ENCODE measurements at regions not wholly inside any gene's neighbourhood (a gene's known extent, or its start where the extent isn't known, plus 50 kb on each side); places are given as distances from the start of the nearest gene placed in this dataset.
A peak's percentile ranks its signal among the peaks of the same experiment; 100 is the strongest.
"Not testable (repeated sequence)": the region's sequence is repeated elsewhere in the genome, so short reads cannot be mapped to it uniquely, and the experiment has no call there.

DNA sequence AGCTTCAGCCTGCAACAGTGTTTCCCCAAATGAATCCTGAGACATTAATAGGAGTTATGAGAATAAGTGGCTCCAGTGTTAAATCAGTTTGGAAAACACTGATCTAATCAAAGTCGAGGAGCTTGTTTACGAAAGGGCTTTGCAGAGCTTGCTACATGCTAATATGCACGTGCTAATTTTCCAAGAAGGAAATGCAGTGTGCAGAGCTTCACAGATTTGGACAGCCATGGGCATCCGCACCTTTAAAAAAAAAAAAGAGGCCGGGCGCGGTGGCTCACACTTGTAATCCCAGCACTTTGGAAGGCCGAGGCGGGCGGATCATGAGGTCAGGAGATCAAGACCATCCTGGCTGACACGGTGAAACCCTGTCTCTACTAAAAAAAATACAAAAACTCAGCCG is 79.7 kb upstream of the LMO2 start:
- peak in 1 of 2 donors; percentile 23 for DNase-seq (ENCODE audit: low read depth in 2 of 2)

DNA sequence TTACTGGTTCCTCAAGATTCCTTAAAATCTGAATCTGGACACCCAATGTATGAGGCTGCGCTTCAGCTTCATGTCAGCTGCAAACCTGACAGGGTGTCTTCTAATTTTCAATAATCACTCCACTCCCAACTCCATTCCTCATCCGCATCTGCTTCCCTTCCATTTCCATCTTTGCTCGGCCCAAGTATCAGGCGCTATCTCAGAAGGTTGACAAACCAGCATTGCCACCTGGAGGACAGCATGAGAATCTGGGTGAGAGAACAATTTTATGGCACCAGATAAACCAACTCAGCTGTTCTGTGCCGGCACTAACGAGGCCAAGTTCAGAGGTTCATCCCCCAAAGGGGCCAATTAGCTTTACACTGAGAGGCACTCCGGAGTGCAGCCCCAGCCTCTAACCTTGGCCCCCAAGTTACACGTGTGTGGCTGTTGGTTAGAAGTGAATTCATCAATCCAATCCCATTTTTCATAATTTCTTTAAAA is 79.1 kb upstream of the LMO2 start:
- DNase-seq (ENCODE audit: low read depth in 2 of 2), result peak; percentile 74 to 86

DNA sequence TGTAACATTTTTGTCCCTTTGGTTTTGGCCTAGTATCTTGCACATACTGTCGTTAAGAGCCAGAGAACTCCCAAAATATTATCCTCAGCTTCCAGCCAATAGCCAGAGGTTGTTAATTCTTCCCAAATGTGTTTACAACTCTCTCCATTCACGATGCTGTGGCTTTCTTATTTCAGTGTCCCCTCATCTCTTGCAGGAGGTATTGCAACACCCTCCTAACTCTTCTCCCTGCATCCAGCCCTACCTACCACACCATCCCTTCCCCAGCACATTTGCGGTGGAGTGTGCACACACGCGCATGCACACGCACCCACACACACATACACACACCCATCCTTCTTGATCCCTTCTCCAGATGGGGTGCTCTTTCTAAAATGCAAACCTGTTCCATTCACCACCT is 75.6 kb upstream of the LMO2 start:
- DNase-seq (ENCODE audit: low read depth in 2 of 2), result no peak

DNA sequence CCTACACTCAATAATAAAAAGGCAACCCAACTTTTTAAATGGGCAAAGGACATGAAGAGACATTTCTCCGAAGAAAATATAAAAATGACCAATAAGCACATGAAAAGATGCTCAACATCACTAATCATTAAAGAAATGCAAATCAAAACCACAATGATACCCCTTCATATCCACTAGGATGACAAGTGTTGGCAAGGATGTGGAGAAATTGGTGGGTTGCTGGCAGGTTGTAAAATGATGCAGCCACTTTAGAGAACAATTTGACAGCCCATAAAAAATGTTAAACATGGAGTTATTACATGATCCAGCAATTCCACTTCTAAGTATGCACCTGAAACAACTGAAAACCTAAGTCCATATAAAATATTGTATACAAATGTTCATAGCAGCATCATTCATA is 73.2 kb upstream of the LMO2 start:
- no peak for DNase-seq (ENCODE audit: low read depth in 2 of 2)

DNA sequence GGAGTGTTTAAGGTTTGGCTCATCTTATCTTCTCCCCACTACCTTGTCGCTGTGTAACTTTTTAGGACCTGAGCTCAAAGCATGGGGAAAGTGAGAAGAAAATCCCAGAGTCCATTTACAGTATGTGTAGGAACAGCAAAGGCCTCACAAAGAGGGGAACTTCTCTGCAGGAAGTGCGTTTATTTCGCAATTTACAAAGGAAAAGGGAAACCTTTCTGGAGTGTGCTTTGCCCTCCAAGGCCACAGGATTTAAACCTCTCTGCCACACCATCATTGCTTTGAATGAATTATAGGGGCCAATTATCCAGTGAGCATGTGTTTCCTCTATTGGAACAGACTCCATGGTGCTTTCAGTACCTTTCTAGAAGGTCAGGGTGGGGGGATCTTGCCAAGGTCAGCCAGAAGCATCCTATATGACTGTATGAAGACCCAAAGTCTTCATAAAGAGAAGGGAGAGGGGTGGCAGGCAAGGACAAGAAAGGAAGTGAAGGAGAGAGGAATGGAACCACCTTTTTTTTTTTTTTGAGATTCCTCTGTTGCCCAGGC is 68.1 kb upstream of the LMO2 start:
- DNase-seq (ENCODE audit: low read depth in 2 of 2), result peak in 1 of 2 donors; percentile 65

DNA sequence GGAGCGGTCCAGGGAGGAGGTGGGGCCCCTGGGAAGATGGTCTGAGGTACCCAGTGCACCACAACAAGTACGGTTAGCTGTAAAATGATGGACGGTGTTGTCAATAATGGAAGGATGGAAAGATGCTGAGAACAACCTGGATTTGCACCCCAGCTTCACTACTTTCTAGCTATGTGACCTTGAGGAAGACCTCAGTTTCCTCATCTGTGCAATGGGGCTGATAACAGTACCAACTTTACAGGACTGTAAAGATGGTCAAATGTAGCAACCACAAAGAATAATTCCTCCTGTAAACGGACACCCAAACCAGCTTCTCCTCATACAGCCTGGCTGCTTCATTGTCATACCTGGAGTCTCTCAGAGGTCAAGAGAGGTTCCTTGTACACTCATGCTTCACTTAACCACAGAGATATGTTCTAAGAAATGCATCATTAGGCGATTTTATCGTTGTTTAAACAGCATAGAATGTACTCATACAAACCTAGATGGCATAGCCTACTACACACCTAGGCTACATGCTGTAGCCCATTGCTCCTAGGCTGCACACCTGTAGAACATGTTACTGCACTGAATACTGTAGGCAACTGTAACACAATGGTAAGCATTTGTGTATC is 65.5 kb upstream of the LMO2 start:
- no peak for DNase-seq (ENCODE audit: low read depth in 2 of 2)

GRCh38 chr11:33956611-33957010 is 64.7 kb upstream of the LMO2 start:
- DNase-seq (ENCODE audit: low read depth in 2 of 2), result peak in 1 of 2 donors; percentile 62

GRCh38 chr11:33953289-33953688 is 61.4 kb upstream of the LMO2 start:
- peak in 1 of 2 donors; percentile 30 for DNase-seq (ENCODE audit: low read depth in 2 of 2)

GRCh38 chr11:33952805-33953204 is 60.9 kb upstream of the LMO2 start:
- DNase-seq (ENCODE audit: low read depth in 2 of 2), result no peak

DNA sequence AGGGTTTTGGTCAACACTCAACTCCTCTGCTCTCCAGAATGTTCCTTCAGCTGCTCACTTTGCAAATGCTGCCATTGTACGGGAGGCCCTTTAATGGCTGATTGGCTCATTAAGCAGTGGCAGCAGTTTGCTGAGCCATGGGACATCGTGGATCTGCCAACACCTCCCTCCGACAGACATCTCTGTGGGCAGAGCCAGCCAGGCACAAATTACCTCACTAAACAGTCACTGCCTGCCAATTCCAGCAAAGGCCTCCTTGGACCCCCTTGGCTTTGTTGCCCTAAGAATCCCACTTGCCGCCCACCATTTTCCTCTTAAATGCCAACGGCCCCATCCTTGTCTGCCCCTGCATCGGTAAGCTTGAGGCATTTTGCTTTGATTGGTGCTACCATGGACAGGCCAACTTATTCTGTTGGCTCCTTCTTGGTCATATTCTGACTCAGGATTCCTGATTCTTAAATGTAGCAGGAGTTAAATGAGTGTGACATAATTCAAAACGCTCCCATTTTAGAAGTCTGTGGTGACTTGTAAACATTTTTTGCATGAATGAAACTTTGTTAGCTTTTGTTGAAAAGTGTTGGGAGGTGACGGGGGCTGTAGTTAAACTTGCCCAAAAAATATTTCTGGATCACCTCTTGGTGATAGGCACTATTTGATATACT is 57.5 kb upstream of the LMO2 start:
- no peak for DNase-seq (ENCODE audit: low read depth in 2 of 2)

DNA sequence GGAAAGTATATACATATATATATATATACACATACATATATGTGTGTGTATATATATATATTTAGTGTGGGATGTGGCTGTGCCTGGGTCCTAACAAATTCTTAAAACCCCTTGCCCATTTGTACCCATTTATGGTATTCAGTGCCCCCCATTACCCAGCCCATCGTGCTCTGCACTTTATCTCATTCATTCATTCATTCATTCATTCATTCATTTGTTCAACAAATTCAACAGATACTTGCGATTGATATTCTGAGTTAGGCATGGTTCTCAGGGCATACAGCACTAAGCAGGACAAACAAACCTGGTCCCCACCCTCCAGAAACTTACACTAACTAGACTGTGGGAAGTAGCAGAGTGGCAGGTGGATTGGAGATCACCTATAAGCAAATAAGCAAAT is 56.6 kb upstream of the LMO2 start:
- no peak for DNase-seq (ENCODE audit: low read depth in 2 of 2)

- not testable (repeated sequence) for DNase-seq (ENCODE audit: low read depth in 2 of 2)
These were observed 56.0 kb upstream of the LMO2 start for GRCh38 chr11:33947918-33948317.

DNA sequence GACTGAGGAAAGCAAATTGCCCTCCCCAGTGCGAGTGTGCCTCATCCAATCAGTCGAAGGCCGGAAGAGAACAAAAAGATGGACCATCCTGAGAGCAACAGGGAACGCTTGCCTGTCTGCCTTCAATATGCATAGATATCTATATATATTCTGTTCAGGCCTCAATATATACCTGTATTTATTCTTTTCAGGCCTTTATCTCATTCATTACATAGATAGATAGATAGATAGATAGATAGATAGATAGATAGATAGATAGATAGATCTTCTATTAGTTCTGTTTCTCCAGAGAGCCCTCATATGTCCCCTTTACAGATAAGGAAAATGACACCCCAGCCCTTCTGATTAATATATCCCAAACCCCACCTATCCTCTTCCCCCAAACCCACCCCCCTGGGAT is 55.1 kb upstream of the LMO2 start:
- no peak for DNase-seq (ENCODE audit: low read depth in 2 of 2)

GRCh38 chr11:33945481-33946268 is 53.8 kb upstream of the LMO2 start:
- no peak for DNase-seq (ENCODE audit: low read depth in 2 of 2)

GRCh38 chr11:33944693-33945424 is 53.0 kb upstream of the LMO2 start:
- no peak for DNase-seq (ENCODE audit: low read depth in 2 of 2)

DNA sequence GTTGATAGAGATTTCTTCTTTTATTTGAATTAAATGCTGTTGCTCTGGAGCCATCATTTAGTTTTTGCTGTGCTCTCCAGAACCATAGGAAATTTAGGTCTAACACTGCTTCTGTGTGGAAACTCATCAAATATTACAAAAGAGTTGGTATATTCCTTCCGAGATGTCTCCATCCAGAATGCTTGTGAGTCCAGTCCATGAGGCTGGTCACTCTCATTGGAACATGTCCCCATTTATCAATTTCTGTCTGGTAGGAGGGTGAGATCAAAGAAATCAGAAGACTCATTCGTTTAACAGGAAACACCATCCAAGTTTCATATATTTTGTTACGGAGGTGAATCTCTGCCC is 52.4 kb upstream of the LMO2 start:
- DNase-seq (ENCODE audit: low read depth in 2 of 2), result no peak

GRCh38 chr11:33942954-33943353 is 51.1 kb upstream of the LMO2 start:
- peak; percentile 63 to 91 for DNase-seq (ENCODE audit: low read depth in 2 of 2)

GRCh38 chr11:33941637-33942160 is 49.8 kb upstream of the LMO2 start:
- DNase-seq (ENCODE audit: low read depth in 2 of 2), result peak; percentile 79 to 92

Data from lung microvascular endothelial cell (primary cell).